ENCODE measurements at regions not wholly inside any gene's neighbourhood (a gene's known extent, or its start where the extent isn't known, plus 50 kb on each side); places are given as distances from the start of the nearest gene placed in this dataset.

- H3K36me3 ChIP-seq (ENCODE audit: low read depth): no peaks in the 10 kb centered on the region
- no peak for TF ChIP-seq CTCF (IDR thresholded peaks at IDR 0.05)
- no peaks in the 10 kb centered on the region for H3K9me3 ChIP-seq
- no peak for DNase-seq
- peaks cover 6% of the 10 kb centered on the region for H3K4me1 ChIP-seq (ENCODE audit: low read depth)
- H3K4me3 ChIP-seq: no peak overlapping the region
- peak; percentile 62 for ATAC-seq
- intact Hi-C loops (cut with DNase I, micrococcal nuclease): no loop called here
Measured at GRCh38 chr9:126151686-126152134, 174.9 kb upstream of the MVB12B start.

- no peak overlapping the region for H3K4me3 ChIP-seq
- no peak for TF ChIP-seq CTCF (IDR thresholded peaks at IDR 0.05)
- DNase-seq: no peak
- H3K36me3 ChIP-seq (ENCODE audit: low read depth): no peaks in the 10 kb centered on the region
- H3K9me3 ChIP-seq: no peaks in the 10 kb centered on the region
- intact Hi-C loops (cut with DNase I, micrococcal nuclease): no loop called here
- ATAC-seq: no peak
- peaks cover 6% of the 10 kb centered on the region for H3K4me1 ChIP-seq (ENCODE audit: low read depth)
Measured at GRCh38 chr9:126152622-126153362, 173.8 kb upstream of the MVB12B start.

DNA sequence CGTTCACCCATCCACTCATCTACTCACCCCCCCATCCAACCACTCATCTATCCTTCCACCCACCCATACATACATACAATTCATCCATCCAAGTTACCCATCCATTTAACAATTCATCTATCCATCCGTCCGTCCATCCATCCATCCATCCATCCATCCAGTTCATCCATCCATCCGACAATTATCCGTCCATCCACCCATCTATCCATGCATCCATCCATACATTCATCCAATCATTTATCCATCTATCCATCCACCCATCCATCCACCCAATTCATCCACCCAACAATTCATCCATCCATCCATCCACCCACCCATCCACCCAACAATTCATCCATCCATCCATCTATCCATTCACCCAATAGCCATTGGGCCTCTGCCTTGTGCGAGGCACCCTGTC lies 173.2 kb upstream of the MVB12B start:
- Histone ChIP-seq H3K9me3 (no peaks in the 10 kb centered on the region), H3K36me3 (ENCODE audit: low read depth) (no peaks in the 10 kb centered on the region), H3K4me3 (no peak overlapping the region), H3K4me1 (ENCODE audit: low read depth) (peaks cover 6% of the 10 kb centered on the region)
- DNase-seq: no peak
- no peak for TF ChIP-seq CTCF (IDR thresholded peaks at IDR 0.05)
- intact Hi-C loops (cut with DNase I, micrococcal nuclease): no loop called here
- ATAC-seq: no peak

DNA sequence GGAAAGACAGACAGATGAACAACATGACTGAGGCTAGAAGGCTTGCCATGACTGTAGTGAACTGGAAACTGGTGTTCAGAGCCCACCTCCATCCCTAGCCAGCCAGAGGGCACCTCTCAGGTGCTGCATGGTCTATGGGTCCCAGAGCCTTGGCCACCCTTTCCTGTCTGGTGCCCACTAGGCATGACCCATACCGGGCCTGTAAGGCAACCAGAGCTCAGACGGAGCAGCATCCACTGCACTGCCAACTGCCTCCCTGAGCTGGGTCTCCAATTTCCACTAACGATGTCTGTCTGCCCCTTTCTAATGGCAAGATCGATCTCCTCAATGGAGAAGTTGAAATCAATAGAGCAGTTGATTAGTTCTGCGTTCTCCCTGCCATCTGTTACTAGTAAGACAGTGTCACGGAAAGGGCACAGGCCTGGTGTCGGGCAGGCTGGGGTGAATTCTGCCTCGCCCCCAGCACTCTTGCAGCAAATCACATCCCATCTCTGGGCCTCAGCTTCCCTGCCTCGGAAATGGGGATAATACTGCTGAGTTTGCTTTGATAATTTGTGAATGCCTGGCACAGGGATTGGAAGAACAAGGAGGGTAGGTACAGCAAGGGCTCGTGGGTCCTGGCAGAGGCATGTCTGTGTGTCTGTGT lies 172.3 kb upstream of the MVB12B start:
- ATAC-seq (no peak), DNase-seq (no peak)
- Histone ChIP-seq H3K9me3 (no peaks in the 10 kb centered on the region), H3K4me3 (no peak overlapping the region), H3K4me1 (ENCODE audit: low read depth) (peaks cover 6% of the 10 kb centered on the region), H3K36me3 (ENCODE audit: low read depth) (no peaks in the 10 kb centered on the region)
- intact Hi-C loops (cut with DNase I, micrococcal nuclease): no loop called here
- TF ChIP-seq CTCF (IDR thresholded peaks at IDR 0.05): no peak

DNA sequence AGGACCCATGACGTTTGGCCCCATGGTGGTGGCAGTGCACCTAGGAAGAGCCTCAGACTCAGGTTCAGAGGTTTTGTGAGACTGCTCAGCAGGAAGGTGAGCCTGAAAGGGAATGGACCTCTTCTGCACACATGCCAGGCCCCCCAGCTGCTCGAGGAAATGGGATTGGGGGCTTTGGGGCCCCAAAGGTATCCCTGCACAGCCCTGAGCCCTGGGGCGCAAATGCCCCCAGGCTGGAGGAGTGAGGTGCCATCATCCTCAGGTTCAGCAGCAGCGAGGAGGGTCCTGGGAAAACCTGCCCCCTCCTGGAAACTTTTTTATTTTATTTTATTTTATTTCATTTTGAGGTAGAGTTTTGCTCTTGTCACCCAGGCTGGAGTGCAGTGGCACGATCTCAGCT lies 171.8 kb upstream of the MVB12B start:
- peaks cover 6% of the 10 kb centered on the region for H3K4me1 ChIP-seq (ENCODE audit: low read depth)
- intact Hi-C loops (cut with DNase I, micrococcal nuclease): no loop called here
- H3K9me3 ChIP-seq: no peaks in the 10 kb centered on the region
- H3K4me3 ChIP-seq: no peak overlapping the region
- no peak for DNase-seq
- no peak for TF ChIP-seq CTCF (IDR thresholded peaks at IDR 0.05)
- no peaks in the 10 kb centered on the region for H3K36me3 ChIP-seq (ENCODE audit: low read depth)
- no peak for ATAC-seq

Data from mucosa of descending colon (tissue), 3 donors.